DLD1 (cell line): ENCODE measurements at regions not wholly inside any gene's neighbourhood (a gene's known extent, or its start where the extent isn't known, plus 50 kb on each side); places are given as distances from the start of the nearest gene placed in this dataset.
"Not testable (repeated sequence)": the region's sequence is repeated elsewhere in the genome, so short reads cannot be mapped to it uniquely, and the experiment has no call there.

ENCODE experiments used
- in situ Hi-C: cut with HindIII; loops from 2 replicates; pipeline ENCODE4 v1.10.0; 2017; ENCODE audit warnings: low sequenced_read_pairs

GRCh38 chr1:25012966-25013962, 83.2 kb upstream of the RUNX3 start:
- in situ Hi-C loops, result no loop called here

- in situ Hi-C loops, result no loop called here
Observed at GRCh38 chr1:25011943-25012638, 82.0 kb upstream of the RUNX3 start.

- in situ Hi-C loops, result no loop called here
Observed at GRCh38 chr1:25011275-25011674, 81.2 kb upstream of the RUNX3 start.

GRCh38 chr1:25009671-25010262, 79.7 kb upstream of the RUNX3 start:
- in situ Hi-C loops, result no loop called here

GRCh38 chr1:25008192-25008485, 78.1 kb upstream of the RUNX3 start:
- in situ Hi-C loops, result no loop called here

- in situ Hi-C loops, result not testable (repeated sequence)
Observed at GRCh38 chr1:25007390-25008191, 77.5 kb upstream of the RUNX3 start.

GRCh38 chr1:25006770-25007169, 76.7 kb upstream of the RUNX3 start:
- in situ Hi-C loops, result no loop called here

- in situ Hi-C loops, result no loop called here
Observed at GRCh38 chr1:25004355-25004754, 74.3 kb upstream of the RUNX3 start.

- in situ Hi-C loops, result no loop called here
Observed at GRCh38 chr1:25003457-25004190, 73.5 kb upstream of the RUNX3 start.

GRCh38 chr1:25003000-25003399, 72.9 kb upstream of the RUNX3 start:
- in situ Hi-C loops, result no loop called here

GRCh38 chr1:25001125-25001915, 71.2 kb upstream of the RUNX3 start:
- in situ Hi-C loops, result no loop called here

GRCh38 chr1:24999906-25000305, 69.8 kb upstream of the RUNX3 start:
- in situ Hi-C loops, result no loop called here

GRCh38 chr1:24999426-24999825, 69.3 kb upstream of the RUNX3 start:
- in situ Hi-C loops, result no loop called here

GRCh38 chr1:24998563-24999245, 68.6 kb upstream of the RUNX3 start:
- in situ Hi-C loops, result no loop called here

GRCh38 chr1:24996983-24997893, 67.2 kb upstream of the RUNX3 start:
- in situ Hi-C loops, result no loop called here

GRCh38 chr1:24996456-24996855, 66.4 kb upstream of the RUNX3 start:
- in situ Hi-C loops, result no loop called here

- in situ Hi-C loops, result no loop called here
Observed at GRCh38 chr1:24995661-24996060, 65.6 kb upstream of the RUNX3 start.

- in situ Hi-C loops, result no loop called here
Observed at GRCh38 chr1:24995140-24995539, 65.1 kb upstream of the RUNX3 start.
